ENCODE measurements at regions not wholly inside any gene's neighbourhood (a gene's known extent, or its start where the extent isn't known, plus 50 kb on each side); places are given as distances from the start of the nearest gene placed in this dataset.
A peak's percentile ranks its signal among the peaks of the same experiment; 100 is the strongest.

GRCh38 chr10:69716711-69717560 is 84.8 kb upstream of the COL13A1 start:
- DNase-seq: peak in 1 of 2 experiments; percentile 29

DNA sequence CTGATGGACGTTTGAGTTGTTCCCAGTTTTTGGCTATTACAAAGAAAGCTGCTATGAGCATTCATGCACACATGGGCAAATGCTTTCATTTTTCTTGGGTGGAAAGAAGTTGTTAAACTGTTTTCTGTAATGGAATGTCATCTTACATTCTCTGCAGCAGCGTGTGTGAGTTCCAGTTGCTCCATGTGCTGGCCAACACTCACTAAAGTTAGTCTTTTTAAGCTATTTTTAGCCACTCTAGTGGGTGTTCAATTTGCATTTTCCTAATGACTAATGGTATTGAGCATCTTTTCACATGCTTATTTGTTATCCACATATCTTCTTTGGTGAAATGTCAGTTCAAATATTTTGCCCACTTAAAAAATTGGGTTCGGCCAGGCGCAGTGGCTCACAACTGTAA is 82.8 kb upstream of the COL13A1 start:
- no peak for DNase-seq

GRCh38 chr10:69721690-69722310 is 79.9 kb upstream of the COL13A1 start:
- no peak for DNase-seq

GRCh38 chr10:69723653-69724052 is 78.1 kb upstream of the COL13A1 start:
- DNase-seq: no peak

DNA sequence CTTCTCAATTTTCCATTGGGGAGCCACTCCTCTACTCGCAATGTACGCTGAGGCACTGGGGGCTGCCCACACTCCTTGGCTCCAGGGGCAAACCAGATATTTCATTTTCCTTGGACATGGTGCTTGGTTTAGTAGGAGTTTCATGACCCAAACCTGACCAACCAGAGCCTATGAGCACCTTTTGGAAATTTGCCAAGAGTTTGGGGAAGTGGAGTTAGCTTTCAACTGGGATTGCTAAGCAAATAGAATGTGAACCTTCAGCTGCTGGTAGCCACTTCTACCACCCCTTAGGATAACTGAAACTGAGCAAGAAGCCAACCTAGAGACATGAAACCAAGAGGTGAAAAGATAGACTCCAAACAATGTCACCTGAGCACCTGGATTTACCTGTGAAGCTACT is 74.9 kb upstream of the COL13A1 start:
- no peak for DNase-seq

GRCh38 chr10:69728335-69728870 is 73.3 kb upstream of the COL13A1 start:
- no peak for DNase-seq

DNA sequence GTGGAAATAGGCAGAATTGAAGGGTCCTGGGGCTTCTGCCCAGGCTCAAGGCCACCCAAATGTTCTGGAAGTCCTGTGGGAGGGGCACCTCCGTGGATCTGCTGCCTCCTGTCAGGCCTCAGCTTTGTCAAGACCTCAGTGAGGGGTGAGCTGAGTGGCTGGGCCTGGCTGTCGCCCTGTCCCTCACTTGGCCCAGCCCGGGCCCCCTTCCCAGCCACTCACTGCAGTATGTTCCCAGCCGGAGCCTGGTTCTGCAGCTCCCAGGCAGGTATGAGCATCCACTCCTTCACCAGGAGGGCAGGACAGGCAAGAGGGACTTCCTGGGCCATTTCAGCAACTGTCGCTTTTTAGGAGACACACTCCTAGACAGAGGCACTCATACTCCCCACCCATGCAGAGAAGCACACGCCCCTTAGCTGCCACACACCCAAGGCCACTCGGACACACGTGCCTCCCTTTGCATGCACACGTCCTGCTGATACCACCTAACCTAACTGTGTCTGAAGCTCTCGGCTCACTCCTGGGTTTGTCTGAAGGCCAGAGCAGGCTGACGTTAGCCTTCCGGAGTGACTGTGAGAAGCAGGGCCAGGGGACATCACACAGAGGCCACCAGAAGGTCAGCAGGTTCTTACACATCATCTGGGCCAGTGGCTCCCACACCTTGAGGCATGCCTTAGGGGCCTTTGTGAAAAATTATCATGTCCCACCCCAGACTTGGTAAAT is 72.2 kb upstream of the COL13A1 start:
- DNase-seq: no peak

DNA sequence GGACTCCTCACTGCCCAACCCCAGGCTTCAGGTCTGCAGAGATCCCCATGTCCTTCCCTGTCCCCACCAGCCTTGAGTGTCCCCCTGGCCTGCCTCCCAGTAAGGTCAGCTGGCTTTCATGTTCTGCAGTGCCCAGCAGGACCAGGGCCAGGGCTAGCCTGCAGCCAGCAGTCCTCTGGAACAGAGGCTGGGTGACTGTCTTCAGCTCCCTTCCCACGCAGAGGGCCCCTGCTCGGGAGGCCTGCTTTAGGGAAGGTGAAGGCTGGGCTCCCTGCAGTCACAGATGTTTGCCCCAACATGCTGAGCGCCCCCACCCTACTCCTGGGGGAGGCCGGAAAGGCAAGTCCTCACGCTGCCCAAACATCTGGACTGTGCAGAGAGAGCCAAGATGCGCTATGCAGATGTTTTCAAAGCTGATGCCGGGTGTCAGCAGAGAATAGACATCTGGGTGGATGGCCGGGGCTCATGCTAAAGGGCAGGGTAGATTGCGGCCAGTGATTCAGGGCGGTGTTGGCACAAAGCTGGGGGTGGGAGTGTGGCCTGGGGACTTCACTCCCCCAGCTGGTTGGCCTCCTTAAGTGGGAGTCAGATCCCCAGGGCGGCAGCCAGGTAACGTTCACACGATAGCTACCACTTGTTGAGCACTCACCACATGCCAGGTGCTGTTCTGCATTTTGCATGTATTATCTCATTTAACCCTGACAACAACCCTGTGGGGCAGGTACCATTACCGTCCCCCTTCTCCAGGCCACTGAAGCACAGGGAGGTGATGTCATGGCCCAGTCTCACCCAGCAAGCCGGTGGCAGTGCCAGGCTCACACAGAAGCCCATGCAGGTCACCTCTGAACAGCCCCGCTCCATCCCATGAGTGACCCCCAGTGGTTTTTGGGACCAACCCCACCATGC is 71.2 kb upstream of the COL13A1 start:
- DNase-seq: no peak

DNA sequence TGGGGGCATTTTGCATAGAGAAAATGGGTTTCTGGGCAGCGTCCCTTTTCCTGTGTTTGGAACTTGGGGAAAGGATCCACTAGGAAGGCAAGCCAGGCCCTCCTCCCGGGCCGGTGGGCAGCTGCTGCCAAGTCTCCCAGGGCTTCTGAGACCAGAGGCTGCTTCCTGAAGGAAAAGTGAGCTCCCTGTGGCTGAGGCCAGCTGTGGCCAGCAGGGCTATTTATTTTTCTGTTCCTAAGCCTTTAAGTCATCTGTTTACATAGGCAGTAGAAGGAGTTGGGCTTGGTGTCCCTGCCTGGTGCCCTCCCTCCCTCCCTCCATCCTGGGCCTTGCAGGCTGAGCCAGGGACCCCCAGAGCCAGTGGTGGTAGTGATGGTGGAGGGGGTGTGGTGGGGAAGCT is 70.5 kb upstream of the COL13A1 start:
- DNase-seq: no peak

DNA sequence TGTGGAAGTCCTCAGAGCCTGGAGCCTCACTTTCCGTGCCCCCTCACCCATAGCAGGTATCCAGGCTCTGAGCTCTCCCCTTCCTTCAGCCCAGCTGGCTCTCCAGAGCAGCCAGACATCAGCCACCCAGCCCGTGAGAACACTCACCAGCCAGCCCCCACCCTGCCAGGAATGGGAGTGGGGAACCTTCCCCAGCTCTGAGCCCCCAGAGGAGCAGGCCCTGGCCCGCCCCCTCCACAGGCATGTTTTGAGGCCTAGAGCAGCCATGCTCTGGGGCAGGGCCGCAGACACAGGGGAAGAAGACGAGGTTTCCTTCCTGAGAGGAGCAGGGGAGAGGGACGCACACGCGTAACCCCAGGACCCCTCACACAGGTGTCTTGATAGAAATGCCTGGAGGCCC is 70.0 kb upstream of the COL13A1 start:
- no peak for DNase-seq

- DNase-seq: no peak
Measured at GRCh38 chr10:69732147-69732825, 69.4 kb upstream of the COL13A1 start.

DNA sequence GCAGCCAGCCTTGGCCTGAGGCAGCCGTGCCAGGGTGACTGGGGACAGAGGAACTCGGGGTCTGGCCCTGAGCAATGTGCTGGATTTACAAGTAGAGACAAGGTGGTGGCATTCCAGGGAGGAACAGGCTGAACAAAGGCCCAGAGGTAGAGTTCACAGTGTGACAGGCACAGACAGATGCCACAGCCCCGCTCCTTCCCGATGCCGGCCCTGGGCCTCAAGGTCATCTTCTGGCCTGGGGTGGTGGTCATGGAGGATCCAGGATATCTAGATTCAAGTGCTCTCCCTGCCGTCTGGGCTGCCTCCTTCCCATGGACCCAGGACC is 68.9 kb upstream of the COL13A1 start:
- DNase-seq: no peak

DNA sequence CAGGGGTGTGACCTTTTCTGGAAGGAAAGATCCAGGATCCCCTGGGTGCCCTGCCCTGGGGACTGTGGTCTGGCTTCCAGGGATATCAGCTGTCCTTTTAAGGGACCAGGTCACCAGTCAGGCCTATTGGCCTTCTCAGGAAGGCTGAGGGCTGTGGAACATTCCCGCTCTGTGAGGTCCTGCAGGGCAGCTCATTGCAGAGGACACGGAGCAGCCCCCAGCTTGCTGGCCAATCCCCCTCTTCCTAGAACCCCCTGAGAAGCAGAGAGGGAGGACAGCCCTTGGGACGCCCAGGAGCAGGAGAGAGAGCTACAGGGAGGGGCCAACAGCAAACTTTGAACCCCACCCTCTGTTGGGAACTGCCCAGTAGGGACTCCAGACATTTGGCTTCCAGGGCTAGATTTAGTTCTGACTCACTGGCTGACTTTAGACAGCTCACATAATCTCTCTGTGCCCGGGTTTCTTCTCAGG is 67.9 kb upstream of the COL13A1 start:
- no peak for DNase-seq

DNA sequence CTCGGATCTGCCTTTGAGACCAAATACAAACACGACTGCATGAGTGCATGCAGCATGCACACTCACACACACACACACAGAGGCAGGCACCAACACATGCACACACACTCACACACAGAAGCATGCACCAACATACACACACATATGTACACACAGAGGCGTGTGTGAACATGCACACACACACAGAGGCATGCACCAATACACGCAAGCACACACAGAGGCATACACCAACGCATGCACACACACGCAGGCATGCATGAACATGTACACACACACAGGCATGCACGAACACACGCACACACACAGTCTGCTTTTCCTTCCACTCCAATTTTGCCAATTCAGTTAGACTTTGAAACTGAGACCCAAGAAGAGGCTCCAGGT is 67.3 kb upstream of the COL13A1 start:
- DNase-seq: no peak

- DNase-seq: no peak
Measured at GRCh38 chr10:69734797-69735468, 66.8 kb upstream of the COL13A1 start.

- no peak for DNase-seq
Measured at GRCh38 chr10:69736886-69737641, 64.6 kb upstream of the COL13A1 start.

- DNase-seq: no peak
Measured at GRCh38 chr10:69738071-69738470, 63.6 kb upstream of the COL13A1 start.

DNA sequence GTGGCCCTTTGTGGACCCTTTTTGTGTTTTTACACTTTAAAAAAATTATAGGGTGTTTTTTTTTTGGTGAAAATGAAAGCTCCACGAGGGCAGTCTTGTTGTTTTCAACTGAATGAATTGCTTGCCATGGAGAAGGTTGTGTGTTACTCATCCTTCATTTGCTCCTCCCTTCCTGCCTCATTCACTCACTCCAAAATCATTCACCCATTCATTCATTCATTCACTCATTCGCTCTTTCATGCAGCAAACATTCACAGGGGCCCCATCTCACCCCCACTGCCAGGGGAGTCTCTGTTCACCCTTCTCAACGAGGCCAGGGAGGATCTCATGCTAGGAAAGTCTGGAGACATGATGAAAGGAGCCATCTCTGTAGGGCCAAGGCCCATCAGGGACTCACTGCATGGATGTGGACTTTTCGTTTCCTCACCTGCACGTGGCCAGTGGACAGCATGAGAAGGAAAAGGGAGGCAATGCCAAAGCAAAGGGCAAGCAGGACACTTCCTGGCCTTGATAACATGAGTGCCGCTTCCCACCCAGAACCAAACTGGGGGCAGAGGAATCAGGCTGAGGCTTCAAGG is 62.8 kb upstream of the COL13A1 start:
- DNase-seq: no peak

- no peak for DNase-seq
Measured at GRCh38 chr10:69739634-69740033, 62.1 kb upstream of the COL13A1 start.

- no peak for DNase-seq
Measured at GRCh38 chr10:69740126-69740525, 61.6 kb upstream of the COL13A1 start.

All from NCI-H446 (cell line).